CD14-positive monocyte (primary cell): ENCODE measurements at regions not wholly inside any gene's neighbourhood (a gene's known extent, or its start where the extent isn't known, plus 50 kb on each side); places are given as distances from the start of the nearest gene placed in this dataset.

Experiments used
- DNase-seq, 3 donors: peaks; one replicate each; pipeline ENCODE4 v3.0.0-alpha.2; 2011 to 2022
- H2AFZ ChIP-seq: 2 replicates; pipeline ENCODE4 v1.6.0; 2012; ENCODE audit warnings: mild to moderate bottlenecking, low read depth, low read length, inconsistent platforms; ENCODE audit not compliant: insufficient read depth, poor library complexity, severe bottlenecking
- H3K27ac ChIP-seq, 2 donors: 1 replicate in 1 of 2; 2 replicates in 1 of 2; pipeline ENCODE4 v1.5.1; 2012 to 2013; ENCODE audit warnings: low read length in 2 of 2, control low read depth in 1 of 2, inconsistent platforms in 1 of 2, low read depth in 1 of 2, mild to moderate bottlenecking in 1 of 2
- H3K27me3 ChIP-seq, 2 donors: one replicate each; pipeline versions ENCODE4 v1.6.0 to v1.6.1; 2011 to 2013; ENCODE audit warnings: low read length in 2 of 2; ENCODE audit not compliant: control insufficient read depth in 2 of 2, insufficient read depth in 2 of 2
- H3K36me3 ChIP-seq, 2 donors: replicated peaks in 1 of 2; 1 replicate in 1 of 2; 2 replicates in 1 of 2; pipeline versions ENCODE4 v1.5.1 to v1.6.1; 2012 to 2013; ENCODE audit warnings: low read length in 2 of 2, control low read depth in 1 of 2, inconsistent platforms in 1 of 2, mild to moderate bottlenecking in 1 of 2; ENCODE audit not compliant: insufficient read depth in 2 of 2, control insufficient read depth in 1 of 2
- H3K4me1 ChIP-seq, 2 donors: 1 replicate in 1 of 2; 2 replicates in 1 of 2; pipeline versions ENCODE4 v1.5.1 to v1.6.1; 2012 to 2013; ENCODE audit warnings: low read length in 2 of 2, control low read depth in 1 of 2, inconsistent platforms in 1 of 2, mild to moderate bottlenecking in 1 of 2, moderate library complexity in 1 of 2; ENCODE audit not compliant: insufficient read depth in 2 of 2, control insufficient read depth in 1 of 2
- H3K4me2 ChIP-seq: replicated peaks from 2 replicates; pipeline ENCODE3; 2012; ENCODE audit warnings: low read length, moderate library complexity, mild to moderate bottlenecking; ENCODE audit not compliant: poor library complexity, severe bottlenecking; ENCODE audit errors: extremely low read depth
- H3K4me3 ChIP-seq, 3 experiments: fragments of 200-600 bp in 1 of 3; sonication (generic) in 1 of 3; replicated peaks in 1 of 3; 1 replicate in 2 of 3; 2 replicates in 1 of 3; pipeline ENCODE4 v1.5.1; 2011 to 2013; ENCODE audit warnings: low read length in 3 of 3, mild to moderate bottlenecking in 3 of 3, control low read depth in 2 of 3, low read depth in 2 of 3, inconsistent platforms in 1 of 3, moderate library complexity in 1 of 3
- H3K79me2 ChIP-seq: 2 replicates; pipeline ENCODE4 v1.6.0; 2012; ENCODE audit warnings: mild to moderate bottlenecking, control low read depth, inconsistent platforms, low read length, moderate library complexity; ENCODE audit not compliant: insufficient read depth
- H3K9ac ChIP-seq: 2 replicates; pipeline ENCODE4 v1.6.0; 2017; ENCODE audit warnings: low read length, mild to moderate bottlenecking; ENCODE audit not compliant: insufficient read depth, poor library complexity, severe bottlenecking
- H3K9me3 ChIP-seq, 2 donors: replicated peaks in 1 of 2; 1 replicate in 1 of 2; 2 replicates in 1 of 2; pipeline versions ENCODE4 v1.5.1 to v1.6.1; 2012 to 2013; ENCODE audit warnings: low read length in 2 of 2, control low read depth in 1 of 2; ENCODE audit not compliant: control insufficient read depth in 1 of 2, insufficient read depth in 1 of 2
- H4K20me1 ChIP-seq: 2 replicates; pipeline ENCODE4 v1.6.0; 2012; ENCODE audit warnings: mild to moderate bottlenecking, low read length, control low read depth, moderate library complexity; ENCODE audit not compliant: insufficient read depth
- H3K27ac Mint-ChIP-seq, 7 donors: one replicate each; pipeline ENCODE4 v1.8.0; 2020; ENCODE audit warnings: mild to moderate bottlenecking in 7 of 7, mixed read lengths in 7 of 7, moderate library complexity in 6 of 7, inconsistent platforms in 2 of 7
- H3K27me3 Mint-ChIP-seq, 3 donors: one replicate each; pipeline ENCODE4 v1.8.0; 2021 to 2022; ENCODE audit warnings: low read depth in 3 of 3, mild to moderate bottlenecking in 3 of 3, mixed read lengths in 3 of 3, moderate library complexity in 3 of 3, inconsistent platforms in 1 of 3
- H3K36me3 Mint-ChIP-seq, 2 donors: one replicate each; pipeline ENCODE4 v1.8.0; 2020; ENCODE audit warnings: mixed read lengths in 2 of 2, inconsistent platforms in 1 of 2, mild to moderate bottlenecking in 1 of 2
- H3K4me1 Mint-ChIP-seq: one replicate; pipeline ENCODE4 v1.8.0; 2020; ENCODE audit warnings: mild to moderate bottlenecking, mixed read lengths
- H3K4me3 Mint-ChIP-seq, 2 donors: one replicate each; pipeline ENCODE4 v1.8.0; 2020; ENCODE audit warnings: mild to moderate bottlenecking in 2 of 2, mixed read lengths in 2 of 2, moderate library complexity in 1 of 2
- H3K9me3 Mint-ChIP-seq, 7 donors: one replicate each; pipeline ENCODE4 v1.8.0; 2020 to 2022; ENCODE audit warnings: mixed read lengths in 7 of 7, mild to moderate bottlenecking in 6 of 7, moderate library complexity in 6 of 7, inconsistent platforms in 2 of 7
- CTCF ChIP-seq: fragments of 200-600 bp; IDR thresholded peaks from one replicate; pipeline ENCODE4 v1.8.0; 2022; ENCODE audit warnings: antibody characterized with exemption, mild to moderate bottlenecking
- WGBS: methylation state at CpG from one replicate; pipeline ENCODE4 v1.1.5; 2013; ENCODE audit warnings: missing lambda C conversion rate; ENCODE audit not compliant: insufficient coverage; 5-methylcytosine and 5-hydroxymethylcytosine counted together
- intact Hi-C, 2 donors: fragments of 100-400 bp; cut with micrococcal nuclease; formaldehyde crosslinking; loops; one replicate each; pipeline versions ENCODE4 v1.15.0 to v1.15.1; 2023

- DNase-seq: no peak
- no peaks in the 10 kb centered on the region for H3K27me3 ChIP-seq
- no peak overlapping the region for H3K27ac ChIP-seq
- no peak overlapping the region for H2AFZ ChIP-seq
- H3K36me3 ChIP-seq: no peaks in the 10 kb centered on the region
- TF ChIP-seq CTCF: no peak
- H3K27ac Mint-ChIP-seq: no peak overlapping the region
- no peaks in the 10 kb centered on the region for H3K79me2 ChIP-seq
- H4K20me1 ChIP-seq: no peaks in the 10 kb centered on the region
- 100% methylated on average over 2 of the region's 4 CpGs for WGBS
- H3K9ac ChIP-seq: no peak overlapping the region
- intact Hi-C loops: no loop called here
- H3K36me3 Mint-ChIP-seq: no peaks in the 10 kb centered on the region
- H3K4me3 ChIP-seq: no peak overlapping the region
- H3K4me1 ChIP-seq: no peaks in the 10 kb centered on the region
- H3K27me3 Mint-ChIP-seq: peaks cover 0 to 2% (median 0%) of the 10 kb centered on the region in 3 donors
- no peak overlapping the region for H3K4me3 Mint-ChIP-seq
- H3K4me2 ChIP-seq: no peak overlapping the region
- H3K4me1 Mint-ChIP-seq: peaks cover 3% of the 10 kb centered on the region
- peaks cover 0 to 3% (median 0%) of the 10 kb centered on the region in 7 donors for H3K9me3 Mint-ChIP-seq
- H3K9me3 ChIP-seq: no peaks in the 10 kb centered on the region
Measured at GRCh38 chr11:87463486-87464102, 425.9 kb downstream of the TMEM135 start.

DNA sequence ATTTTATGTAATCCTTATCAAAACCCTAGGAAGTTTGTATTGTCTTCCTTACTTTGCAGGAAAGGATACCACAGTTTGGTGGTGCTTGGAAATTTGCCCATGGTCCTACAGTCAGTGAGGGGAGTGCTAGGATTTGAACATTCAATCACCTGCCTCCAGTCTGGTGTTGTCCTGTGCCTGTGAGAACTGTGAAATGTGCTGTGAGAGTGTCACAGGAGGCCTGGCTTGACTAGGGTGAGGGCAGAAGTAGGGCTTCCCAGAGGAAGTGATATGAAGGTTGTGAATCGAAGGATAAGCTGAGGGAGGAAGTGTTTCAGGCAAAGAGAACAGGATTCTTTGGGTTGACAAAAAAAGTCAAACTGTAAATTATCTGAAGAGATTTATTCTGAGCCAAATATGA, 424.4 kb downstream of the TMEM135 start:
- 0% methylated on average over 1 of the region's 1 CpG for WGBS
- H2AFZ ChIP-seq: no peak overlapping the region
- H3K36me3 ChIP-seq: no peaks in the 10 kb centered on the region
- no peak for TF ChIP-seq CTCF
- intact Hi-C loops: no loop called here
- H3K9ac ChIP-seq: no peak overlapping the region
- no peaks in the 10 kb centered on the region for H3K9me3 ChIP-seq
- H3K4me3 Mint-ChIP-seq: no peak overlapping the region
- H3K27me3 Mint-ChIP-seq: peaks cover 0 to 2% (median 0%) of the 10 kb centered on the region in 3 donors
- H3K79me2 ChIP-seq: no peaks in the 10 kb centered on the region
- H3K36me3 Mint-ChIP-seq: no peaks in the 10 kb centered on the region
- no peaks in the 10 kb centered on the region for H3K27me3 ChIP-seq
- no peak for DNase-seq
- H3K27ac ChIP-seq: no peak overlapping the region
- no peak overlapping the region for H3K4me2 ChIP-seq
- no peak overlapping the region for H3K4me3 ChIP-seq
- H3K9me3 Mint-ChIP-seq: peaks cover 0 to 2% (median 0%) of the 10 kb centered on the region in 7 donors
- H3K4me1 ChIP-seq: no peaks in the 10 kb centered on the region
- peaks cover 3% of the 10 kb centered on the region for H3K4me1 Mint-ChIP-seq
- H4K20me1 ChIP-seq: no peaks in the 10 kb centered on the region
- H3K27ac Mint-ChIP-seq: no peak overlapping the region
